A673 (cell line): ENCODE measurements at regions not wholly inside any gene's neighbourhood (a gene's known extent, or its start where the extent isn't known, plus 50 kb on each side); places are given as distances from the start of the nearest gene placed in this dataset.

Source experiments
- BruUV-seq: library from RNA; stranded (reverse); fragments of 400-500 nt; replicated peaks from 2 replicates; lab custom pipeline; 2021; lab: Mats Ljungman, UMichigan
- CTCF ChIA-PET: fragments of 300-600 bp; sonication (Branson Sonifier 250); formaldehyde crosslinking; loops from one replicate; lab custom pipeline; 2022; ENCODE audit warnings: antibody characterized with exemption; lab: Charles Lee
- POLR2A ChIA-PET: fragments of 300-600 bp; sonication (Branson Sonifier 250); formaldehyde crosslinking; loops from one replicate; lab custom pipeline; 2022; ENCODE audit warnings: antibody characterized with exemption; ENCODE audit not compliant: low non-redundant PET; lab: Charles Lee
- DNase-seq: peaks from one replicate; pipeline ENCODE4 v3.0.0-alpha.2; 2015; ENCODE audit warnings: low spot score
- H3K27ac ChIP-seq: fragments of 200-600 bp; sonication (generic); 2 replicates; pipeline ENCODE4 v1.5.1; 2016; ENCODE audit warnings: mixed run types, low read depth, mild to moderate bottlenecking, mixed read lengths, antibody characterized with exemption, low read length; ENCODE audit not compliant: poor library complexity, severe bottlenecking
- H3K27me3 ChIP-seq: fragments of 200-600 bp; sonication (generic); replicated peaks from 2 replicates; pipeline ENCODE4 v1.6.1; 2017; ENCODE audit warnings: mixed run types, low read depth, mild to moderate bottlenecking, mixed read lengths, antibody characterized with exemption, low read length; ENCODE audit not compliant: insufficient read depth, poor library complexity
- H3K36me3 ChIP-seq: fragments of 200-600 bp; sonication (generic); 2 replicates; pipeline ENCODE4 v1.6.1; 2016; ENCODE audit warnings: mixed run types, mild to moderate bottlenecking, mixed read lengths, antibody characterized with exemption, low read length; ENCODE audit not compliant: insufficient read depth, poor library complexity, severe bottlenecking
- H3K4me1 ChIP-seq: fragments of 200-600 bp; sonication (generic); 2 replicates; pipeline ENCODE4 v1.6.1; 2017; ENCODE audit warnings: mixed run types, mild to moderate bottlenecking, mixed read lengths, antibody characterized with exemption, low read length; ENCODE audit not compliant: insufficient read depth, poor library complexity, severe bottlenecking
- H3K4me3 ChIP-seq: fragments of 200-600 bp; sonication (generic); 2 replicates; pipeline ENCODE4 v1.5.1; 2016; ENCODE audit warnings: low read depth, mixed run types, mild to moderate bottlenecking, mixed read lengths, low read length; ENCODE audit not compliant: poor library complexity, severe bottlenecking
- H3K9me3 ChIP-seq: fragments of 200-600 bp; sonication (generic); 2 replicates; pipeline ENCODE4 v1.6.1; 2016; ENCODE audit warnings: mixed run types, low read depth, mild to moderate bottlenecking, mixed read lengths, antibody characterized with exemption, low read length; ENCODE audit not compliant: poor library complexity, severe bottlenecking
- EZH2 ChIP-seq: fragments of 200-600 bp; sonication (generic); IDR thresholded peaks from 2 replicates; pipeline ENCODE4 v1.6.1; 2017; ENCODE audit warnings: borderline replicate concordance, low read depth, mild to moderate bottlenecking, mixed read lengths, antibody characterized with exemption, low read length; ENCODE audit not compliant: poor library complexity, severe bottlenecking
- intact Hi-C: fragments of 100-400 bp; cut with micrococcal nuclease; formaldehyde crosslinking; loops from one replicate; pipeline ENCODE4 v1.10.0; 2022; ENCODE audit not compliant: unreplicated experiment
- TF ChIP-seq, protein P1 (sequence below): fragments of 300-800, 200-600 bp; sonication (generic); conservative IDR thresholded peaks from 2 replicates; pipeline ENCODE4 v1.5.1; 2017; ENCODE audit warnings: low read depth, mild to moderate bottlenecking, antibody characterized with exemption, low read length, moderate library complexity, mixed read lengths

GRCh38 chr5:13552361-13552760 lies 392.1 kb downstream of the DNAH5 start:
- TF ChIP-seq EZH2: no peak
- TF ChIP-seq, protein P1, sequence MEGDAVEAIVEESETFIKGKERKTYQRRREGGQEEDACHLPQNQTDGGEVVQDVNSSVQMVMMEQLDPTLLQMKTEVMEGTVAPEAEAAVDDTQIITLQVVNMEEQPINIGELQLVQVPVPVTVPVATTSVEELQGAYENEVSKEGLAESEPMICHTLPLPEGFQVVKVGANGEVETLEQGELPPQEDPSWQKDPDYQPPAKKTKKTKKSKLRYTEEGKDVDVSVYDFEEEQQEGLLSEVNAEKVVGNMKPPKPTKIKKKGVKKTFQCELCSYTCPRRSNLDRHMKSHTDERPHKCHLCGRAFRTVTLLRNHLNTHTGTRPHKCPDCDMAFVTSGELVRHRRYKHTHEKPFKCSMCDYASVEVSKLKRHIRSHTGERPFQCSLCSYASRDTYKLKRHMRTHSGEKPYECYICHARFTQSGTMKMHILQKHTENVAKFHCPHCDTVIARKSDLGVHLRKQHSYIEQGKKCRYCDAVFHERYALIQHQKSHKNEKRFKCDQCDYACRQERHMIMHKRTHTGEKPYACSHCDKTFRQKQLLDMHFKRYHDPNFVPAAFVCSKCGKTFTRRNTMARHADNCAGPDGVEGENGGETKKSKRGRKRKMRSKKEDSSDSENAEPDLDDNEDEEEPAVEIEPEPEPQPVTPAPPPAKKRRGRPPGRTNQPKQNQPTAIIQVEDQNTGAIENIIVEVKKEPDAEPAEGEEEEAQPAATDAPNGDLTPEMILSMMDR: no peak
- POLR2A ChIA-PET: no interaction called here
- H3K27ac ChIP-seq: no peak overlapping the region
- H3K4me1 ChIP-seq: no peaks in the 10 kb centered on the region
- intact Hi-C loops: no loop called here
- H3K27me3 ChIP-seq: no peaks in the 10 kb centered on the region
- H3K4me3 ChIP-seq: no peak overlapping the region
- no peak for DNase-seq
- BruUV-seq: no TSS peak
- CTCF ChIA-PET: no interaction called here
- no peaks in the 10 kb centered on the region for H3K36me3 ChIP-seq
- no peaks in the 10 kb centered on the region for H3K9me3 ChIP-seq

- Histone ChIP-seq H3K9me3 (no peaks in the 10 kb centered on the region), H3K36me3 (no peaks in the 10 kb centered on the region), H3K27me3 (no peaks in the 10 kb centered on the region), H3K4me1 (no peaks in the 10 kb centered on the region), H3K4me3 (no peak overlapping the region), H3K27ac (no peak overlapping the region)
- no peak for DNase-seq
- TF ChIP-seq EZH2: no peak
- TF ChIP-seq, protein P1: no peak
- intact Hi-C loops: no loop called here
- BruUV-seq: no TSS peak
- CTCF ChIA-PET: no interaction called here
- POLR2A ChIA-PET: no interaction called here
These were observed 392.8 kb downstream of the DNAH5 start for GRCh38 chr5:13551645-13552044.

- intact Hi-C loops: no loop called here
These were observed 404.2 kb downstream of the DNAH5 start for GRCh38 chr5:13540168-13540750.

More at GRCh38 chr5:13540168-13540750, 404.2 kb downstream of the DNAH5 start:
- Histone ChIP-seq H3K36me3 (no peaks in the 10 kb centered on the region), H3K4me3 (no peak overlapping the region), H3K4me1 (no peaks in the 10 kb centered on the region), H3K9me3 (peaks cover 6% of the 10 kb centered on the region), H3K27me3 (no peaks in the 10 kb centered on the region), H3K27ac (no peak overlapping the region)
- TF ChIP-seq, protein P1: no peak
- TF ChIP-seq EZH2: no peak
- no TSS peak for BruUV-seq
- DNase-seq: no peak
- ChIA-PET CTCF (no interaction called here), POLR2A (no interaction called here)
